WERI-Rb-1 (cell line): ENCODE measurements at regions not wholly inside any gene's neighbourhood (a gene's known extent, or its start where the extent isn't known, plus 50 kb on each side); places are given as distances from the start of the nearest gene placed in this dataset.

ENCODE experiments used
- DNase-seq: peaks from one replicate; pipeline ENCODE4 v3.0.0-alpha.2; 2020
- H3K27ac ChIP-seq: fragments of 250-450 bp; sonication (Bioruptor Pico); 2 replicates; pipeline ENCODE4 v1.5.1; 2020; ENCODE audit warnings: mild to moderate bottlenecking, moderate library complexity
- H3K27me3 ChIP-seq: fragments of 250-450 bp; sonication (Bioruptor Pico); 2 replicates; pipeline ENCODE4 v1.5.1; 2021; ENCODE audit warnings: mild to moderate bottlenecking, low read depth, moderate library complexity; ENCODE audit not compliant: insufficient read depth, severe bottlenecking
- H3K36me3 ChIP-seq: fragments of 250-450 bp; sonication (Bioruptor Pico); 2 replicates; pipeline ENCODE4 v1.5.1; 2020; ENCODE audit warnings: mild to moderate bottlenecking, moderate library complexity
- H3K4me3 ChIP-seq: 2 replicates; pipeline ENCODE4 v1.5.1; 2011; ENCODE audit warnings: low read depth, mild to moderate bottlenecking, control low read depth, low read length
- H3K9me3 ChIP-seq: fragments of 250-450 bp; sonication (Bioruptor Pico); 2 replicates; pipeline ENCODE4 v1.5.1; 2021; ENCODE audit warnings: mild to moderate bottlenecking, moderate library complexity; ENCODE audit not compliant: severe bottlenecking
- TF ChIP-seq, protein P1 (sequence below): IDR thresholded peaks from 2 replicates; pipeline ENCODE4 v1.5.1; 2011; ENCODE audit warnings: low read depth, mild to moderate bottlenecking, control low read depth, inconsistent platforms, low read length

DNA sequence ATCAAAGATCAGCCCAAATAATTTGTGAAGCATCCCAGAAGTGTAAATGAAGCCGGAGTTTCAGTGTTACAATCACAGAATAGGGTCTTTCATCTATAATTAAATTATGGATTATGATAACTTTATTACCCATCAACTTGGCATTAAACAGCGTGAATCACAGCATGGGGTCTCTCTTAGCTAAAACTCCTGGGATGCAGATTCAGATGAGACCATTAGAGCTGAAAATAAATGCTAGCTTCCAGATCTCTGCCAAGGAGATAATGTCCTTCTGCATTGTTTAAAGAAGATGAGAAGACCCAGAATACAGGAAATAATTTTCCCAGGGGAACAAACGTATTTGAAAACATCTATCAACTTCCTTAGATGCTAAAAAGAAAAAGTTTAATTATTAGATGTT is 546.0 kb upstream of the PCDH9 start:
- H3K4me3 ChIP-seq, result no peak overlapping the region
- no peak for DNase-seq
- no peaks in the 10 kb centered on the region for H3K36me3 ChIP-seq
- TF ChIP-seq, protein P1, sequence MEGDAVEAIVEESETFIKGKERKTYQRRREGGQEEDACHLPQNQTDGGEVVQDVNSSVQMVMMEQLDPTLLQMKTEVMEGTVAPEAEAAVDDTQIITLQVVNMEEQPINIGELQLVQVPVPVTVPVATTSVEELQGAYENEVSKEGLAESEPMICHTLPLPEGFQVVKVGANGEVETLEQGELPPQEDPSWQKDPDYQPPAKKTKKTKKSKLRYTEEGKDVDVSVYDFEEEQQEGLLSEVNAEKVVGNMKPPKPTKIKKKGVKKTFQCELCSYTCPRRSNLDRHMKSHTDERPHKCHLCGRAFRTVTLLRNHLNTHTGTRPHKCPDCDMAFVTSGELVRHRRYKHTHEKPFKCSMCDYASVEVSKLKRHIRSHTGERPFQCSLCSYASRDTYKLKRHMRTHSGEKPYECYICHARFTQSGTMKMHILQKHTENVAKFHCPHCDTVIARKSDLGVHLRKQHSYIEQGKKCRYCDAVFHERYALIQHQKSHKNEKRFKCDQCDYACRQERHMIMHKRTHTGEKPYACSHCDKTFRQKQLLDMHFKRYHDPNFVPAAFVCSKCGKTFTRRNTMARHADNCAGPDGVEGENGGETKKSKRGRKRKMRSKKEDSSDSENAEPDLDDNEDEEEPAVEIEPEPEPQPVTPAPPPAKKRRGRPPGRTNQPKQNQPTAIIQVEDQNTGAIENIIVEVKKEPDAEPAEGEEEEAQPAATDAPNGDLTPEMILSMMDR, result no peak
- H3K9me3 ChIP-seq, result no peaks in the 10 kb centered on the region
- no peak overlapping the region for H3K27ac ChIP-seq
- no peaks in the 10 kb centered on the region for H3K27me3 ChIP-seq

DNA sequence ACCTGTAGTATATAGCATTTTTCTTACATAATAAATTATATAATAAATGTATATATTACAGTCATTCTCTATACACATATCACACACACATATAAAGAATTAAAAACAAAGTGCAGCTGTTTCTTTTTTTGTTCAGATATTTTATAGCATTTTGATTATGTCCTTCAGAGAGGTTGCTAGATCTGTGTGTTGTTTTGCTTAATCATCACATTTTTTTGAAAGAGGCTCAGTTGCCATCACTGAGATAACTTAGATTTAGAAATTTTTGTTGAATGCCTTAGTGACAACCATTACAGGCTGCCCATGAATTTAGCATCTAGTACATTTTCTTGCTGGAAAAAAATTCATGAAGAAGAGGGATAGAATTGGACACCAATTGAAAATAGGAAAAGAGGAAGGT is 545.2 kb upstream of the PCDH9 start:
- H3K4me3 ChIP-seq, result no peak overlapping the region
- no peak for DNase-seq
- no peak overlapping the region for H3K27ac ChIP-seq
- no peaks in the 10 kb centered on the region for H3K9me3 ChIP-seq
- H3K36me3 ChIP-seq, result no peaks in the 10 kb centered on the region
- TF ChIP-seq, protein P1, result no peak
- no peaks in the 10 kb centered on the region for H3K27me3 ChIP-seq

DNA sequence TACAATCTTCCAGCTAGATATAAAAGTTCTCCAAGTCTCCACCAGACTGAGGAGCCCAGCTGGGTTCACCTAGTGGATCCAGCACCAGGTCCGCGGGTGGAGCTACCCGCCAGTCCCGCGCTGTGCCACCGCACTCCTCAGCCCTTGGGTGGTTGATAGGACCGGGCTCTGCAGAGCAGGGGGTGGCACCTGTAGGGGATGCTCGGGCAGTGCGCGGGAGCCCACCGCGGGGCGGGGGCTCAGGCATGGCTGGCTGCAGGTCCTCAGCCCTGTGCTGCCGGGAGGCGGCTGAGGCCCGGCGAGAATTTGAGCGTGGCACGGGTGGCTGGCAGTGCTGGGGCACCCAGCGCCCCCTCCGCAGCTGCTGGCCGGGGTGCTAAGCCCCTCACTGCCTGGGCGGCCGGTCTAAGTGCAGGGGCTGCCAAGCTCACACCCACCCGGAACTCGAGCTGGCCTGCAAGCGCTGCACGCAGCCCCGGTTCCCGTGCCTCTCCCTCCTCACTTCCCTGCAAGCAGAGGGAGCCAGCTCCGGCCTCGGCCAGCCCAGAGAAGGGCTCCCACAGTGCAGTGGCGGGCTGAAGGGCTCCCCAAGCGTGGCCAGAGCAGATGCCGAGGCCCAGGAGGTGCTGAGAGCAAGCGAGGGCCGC is 542.8 kb upstream of the PCDH9 start:
- TF ChIP-seq, protein P1, result no peak
- Histone ChIP-seq H3K4me3 (no peak overlapping the region), H3K9me3 (no peaks in the 10 kb centered on the region), H3K27me3 (no peaks in the 10 kb centered on the region), H3K36me3 (no peaks in the 10 kb centered on the region), H3K27ac (no peak overlapping the region)
- DNase-seq, result no peak

DNA sequence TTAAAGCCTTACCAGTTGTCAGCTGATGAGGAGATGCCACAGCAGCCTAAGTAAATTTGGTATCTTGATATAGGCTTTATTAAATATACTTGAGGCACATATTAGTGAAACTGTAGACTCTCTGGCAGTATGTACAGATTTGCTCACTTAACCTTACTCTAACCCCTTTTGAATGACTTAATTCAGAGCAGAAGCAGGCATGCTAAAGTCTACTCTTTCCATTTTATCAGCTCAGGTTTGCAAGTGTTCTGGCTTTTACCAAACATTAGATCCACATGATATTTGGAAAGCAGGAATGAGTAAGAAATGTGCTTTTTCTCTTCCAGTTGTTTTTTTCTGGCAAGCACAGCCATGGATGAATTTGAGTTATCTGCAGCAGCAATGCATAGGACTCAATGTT is 541.0 kb upstream of the PCDH9 start:
- H3K9me3 ChIP-seq, result no peaks in the 10 kb centered on the region
- TF ChIP-seq, protein P1, result no peak
- no peak overlapping the region for H3K4me3 ChIP-seq
- no peak for DNase-seq
- H3K27me3 ChIP-seq, result no peaks in the 10 kb centered on the region
- no peak overlapping the region for H3K27ac ChIP-seq
- H3K36me3 ChIP-seq, result no peaks in the 10 kb centered on the region

DNA sequence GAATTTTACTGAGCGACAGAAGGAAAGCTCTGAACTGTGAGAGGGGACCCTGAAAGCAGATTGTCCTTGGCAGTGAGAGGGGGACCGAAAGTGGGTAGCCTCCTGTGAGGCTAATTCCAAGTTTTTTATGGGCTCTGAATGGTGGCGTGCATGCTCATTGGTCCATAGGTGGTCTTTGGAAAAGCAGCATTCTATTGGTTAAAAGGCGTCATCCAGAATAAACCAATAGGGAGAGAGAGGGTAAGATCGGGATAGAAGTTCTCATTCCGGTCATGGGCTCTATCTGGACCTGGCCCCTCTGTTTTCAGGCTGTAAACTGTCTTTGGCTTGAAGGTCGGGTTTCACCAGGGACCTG is 539.8 kb upstream of the PCDH9 start:
- H3K36me3 ChIP-seq, result no peaks in the 10 kb centered on the region

More for the DNA sequence above, 539.8 kb upstream of the PCDH9 start:
- TF ChIP-seq, protein P1, result no peak
- Histone ChIP-seq H3K27me3 (no peaks in the 10 kb centered on the region), H3K27ac (no peak overlapping the region), H3K4me3 (no peak overlapping the region), H3K9me3 (no peaks in the 10 kb centered on the region)
- no peak for DNase-seq
